ENCODE measurements at regions not wholly inside any gene's neighbourhood (a gene's known extent, or its start where the extent isn't known, plus 50 kb on each side); places are given as distances from the start of the nearest gene placed in this dataset.

- DNase-seq (ENCODE audit: low read depth): no peak
Measured at GRCh38 chr20:11832397-11832796, 85.3 kb upstream of the BTBD3 start.

- no peak for DNase-seq (ENCODE audit: low read depth)
Measured at GRCh38 chr20:11832851-11833250, 84.8 kb upstream of the BTBD3 start.

GRCh38 chr20:11833825-11834224 lies 83.9 kb upstream of the BTBD3 start:
- DNase-seq (ENCODE audit: low read depth): no peak

- no peak for DNase-seq (ENCODE audit: low read depth)
Measured at GRCh38 chr20:11838076-11838636, 79.5 kb upstream of the BTBD3 start.

GRCh38 chr20:11841972-11842461 lies 75.7 kb upstream of the BTBD3 start:
- DNase-seq (ENCODE audit: low read depth): no peak

GRCh38 chr20:11843289-11843688 lies 74.4 kb upstream of the BTBD3 start:
- DNase-seq (ENCODE audit: low read depth): no peak

- no peak for DNase-seq (ENCODE audit: low read depth)
Measured at GRCh38 chr20:11844691-11845090, 73.0 kb upstream of the BTBD3 start.

GRCh38 chr20:11845340-11845739 lies 72.4 kb upstream of the BTBD3 start:
- DNase-seq (ENCODE audit: low read depth): no peak

- no peak for DNase-seq (ENCODE audit: low read depth)
Measured at GRCh38 chr20:11846131-11846530, 71.6 kb upstream of the BTBD3 start.

- no peak for DNase-seq (ENCODE audit: low read depth)
Measured at GRCh38 chr20:11847827-11848226, 69.9 kb upstream of the BTBD3 start.

GRCh38 chr20:11849270-11849915 lies 68.3 kb upstream of the BTBD3 start:
- no peak for DNase-seq (ENCODE audit: low read depth)

GRCh38 chr20:11849976-11850670 lies 67.6 kb upstream of the BTBD3 start:
- peak; percentile 88 for DNase-seq (ENCODE audit: low read depth)

- peak; percentile 78 for DNase-seq (ENCODE audit: low read depth)
Measured at GRCh38 chr20:11850901-11851300, 66.8 kb upstream of the BTBD3 start.

- DNase-seq (ENCODE audit: low read depth): peak; percentile 16
Measured at GRCh38 chr20:11851646-11852045, 66.0 kb upstream of the BTBD3 start.

- DNase-seq (ENCODE audit: low read depth): no peak
Measured at GRCh38 chr20:11852189-11852588, 65.5 kb upstream of the BTBD3 start.

- peak; percentile 77 for DNase-seq (ENCODE audit: low read depth)
Measured at GRCh38 chr20:11852811-11853210, 64.9 kb upstream of the BTBD3 start.

GRCh38 chr20:11853359-11853758 lies 64.3 kb upstream of the BTBD3 start:
- DNase-seq (ENCODE audit: low read depth): peak; percentile 6

GRCh38 chr20:11861479-11861878 lies 56.2 kb upstream of the BTBD3 start:
- no peak for DNase-seq (ENCODE audit: low read depth)

GRCh38 chr20:11867291-11867919 lies 50.3 kb upstream of the BTBD3 start:
- peak; percentile 20 for DNase-seq (ENCODE audit: low read depth)
